Upper lobe of left lung (tissue), 6 donors: ENCODE measurements at regions not wholly inside any gene's neighbourhood (a gene's known extent, or its start where the extent isn't known, plus 50 kb on each side); places are given as distances from the start of the nearest gene placed in this dataset.

ENCODE experiments used
- ATAC-seq, 2 donors: fragments of 200-7000 bp; cut with Tn5 transposase; one replicate each; pipeline ENCODE4 v1.9.1; 2022; ENCODE audit warnings: mild to moderate bottlenecking in 2 of 2, moderate library complexity in 2 of 2; ENCODE audit not compliant: low FRiP score in 2 of 2
- DNase-seq, 2 donors: peaks; one replicate each; pipeline ENCODE4 v3.0.0-alpha.2; 2019 to 2020
- H3K27ac ChIP-seq, 4 donors: fragments of 200-600 bp; sonication (generic); one replicate each; pipeline ENCODE4 v1.5.1; 2016 to 2019
- H3K27me3 ChIP-seq, 4 donors: fragments of 200-600 bp; sonication (generic); one replicate each; pipeline ENCODE4 v1.5.1; 2017 to 2019
- H3K36me3 ChIP-seq, 4 donors: fragments of 200-600 bp; sonication (generic); one replicate each; pipeline ENCODE4 v1.5.1; 2016 to 2019
- H3K4me1 ChIP-seq, 4 donors: fragments of 200-600 bp; sonication (generic); one replicate each; pipeline ENCODE4 v1.5.1; 2018 to 2019
- H3K4me3 ChIP-seq, 4 donors: fragments of 200-600 bp; sonication (generic); one replicate each; pipeline ENCODE4 v1.5.1; 2017 to 2019; ENCODE audit warnings: mild to moderate bottlenecking in 2 of 4, moderate library complexity in 1 of 4
- H3K9me3 ChIP-seq, 4 donors: fragments of 200-600 bp; sonication (generic); one replicate each; pipeline ENCODE4 v1.5.1; 2018 to 2019
- CTCF ChIP-seq, 6 experiments: fragments of 450-650 bp in 4 of 6; fragments of 200-600 bp in 2 of 6; sonication (generic) in 2 of 6; IDR thresholded peaks; one replicate each; pipeline ENCODE4 v1.5.1; 2016 to 2019; ENCODE audit warnings: antibody characterized with exemption in 6 of 6
- EP300 ChIP-seq, 4 donors: sonication (generic); formaldehyde crosslinking; IDR thresholded peaks; one replicate each; pipeline ENCODE4 v1.5.1; 2017; ENCODE audit warnings: antibody characterized with exemption in 4 of 4, control low read depth in 2 of 4
- POLR2A ChIP-seq, 4 donors: fragments of 450-650 bp; IDR thresholded peaks; one replicate each; pipeline ENCODE4 v1.5.1; 2016 to 2017; ENCODE audit warnings: antibody characterized with exemption in 4 of 4, mild to moderate bottlenecking in 2 of 4
- POLR2AphosphoS5 ChIP-seq, 2 donors: sonication (generic); formaldehyde crosslinking; IDR thresholded peaks; one replicate each; pipeline ENCODE4 v1.5.1; 2017; ENCODE audit warnings: antibody characterized with exemption in 2 of 2
- WGBS, 2 donors: methylation state at CpG; one replicate each; pipeline ENCODE4 v1.1.5; 2017 to 2018; 5-methylcytosine and 5-hydroxymethylcytosine counted together
- donor health status: DM: no; HTN: no; CAD: no; lungs with moderate emphysema.
- donor health status: DM: no; HTN: yes; CAD: no; lungs with severe emphysema.

GRCh38 chrX:113222305-113222704 is 381.7 kb upstream of the AMOT start:
- DNase-seq (no peak), ATAC-seq (no peak)
- Histone ChIP-seq H3K27me3 (no peaks in the 10 kb centered on the region), H3K9me3 (peaks cover 0 to under 1% (median 0%) of the 10 kb centered on the region in 4 donors), H3K4me3 (no peak overlapping the region), H3K4me1 (no peaks in the 10 kb centered on the region), H3K36me3 (no peaks in the 10 kb centered on the region), H3K27ac (no peak overlapping the region)
- 54 to 56% methylated on average over 3 of the region's 3 CpGs for WGBS, 2 donors
- TF ChIP-seq POLR2A (IDR thresholded peaks at IDR 0.05) (no peak), EP300 (IDR thresholded peaks at IDR 0.05) (no peak), POLR2AphosphoS5 (IDR thresholded peaks at IDR 0.05) (no peak), CTCF (IDR thresholded peaks at IDR 0.05) (no peak)

GRCh38 chrX:113212052-113212451 is 371.4 kb upstream of the AMOT start:
- Histone ChIP-seq H3K27me3 (no peaks in the 10 kb centered on the region), H3K9me3 (peaks cover 0 to 3% (median 0%) of the 10 kb centered on the region in 4 donors), H3K27ac (no peak overlapping the region), H3K4me3 (no peak overlapping the region), H3K36me3 (no peaks in the 10 kb centered on the region), H3K4me1 (no peaks in the 10 kb centered on the region)
- TF ChIP-seq POLR2A (IDR thresholded peaks at IDR 0.05) (no peak), CTCF (IDR thresholded peaks at IDR 0.05) (no peak), EP300 (IDR thresholded peaks at IDR 0.05) (no peak), POLR2AphosphoS5 (IDR thresholded peaks at IDR 0.05) (no peak)
- 92% methylated on average over 9 of the region's 9 CpGs; no CpG with 5 or more reads in 1 of the 2 donors for WGBS, 2 donors
- no peak for ATAC-seq
- DNase-seq = no peak

- no peaks in the 10 kb centered on the region for H3K36me3 ChIP-seq
- no peak for DNase-seq
- 71 to 86% methylated on average over 1 to 5 of the region's 5 CpGs for WGBS, 2 donors
- H3K9me3 ChIP-seq = no peaks in the 10 kb centered on the region
- H3K4me1 ChIP-seq = no peaks in the 10 kb centered on the region
- no peak overlapping the region for H3K4me3 ChIP-seq
- TF ChIP-seq EP300 (IDR thresholded peaks at IDR 0.05) (no peak), POLR2A (IDR thresholded peaks at IDR 0.05) (no peak), POLR2AphosphoS5 (IDR thresholded peaks at IDR 0.05) (no peak), CTCF (IDR thresholded peaks at IDR 0.05) (no peak)
- H3K27ac ChIP-seq = no peak overlapping the region
- no peak for ATAC-seq
- H3K27me3 ChIP-seq = no peaks in the 10 kb centered on the region
Observed at GRCh38 chrX:113202601-113203000, 362.0 kb upstream of the AMOT start.

GRCh38 chrX:113195949-113196348 is 355.3 kb upstream of the AMOT start:
- 51 to 52% methylated on average over 3 of the region's 3 CpGs for WGBS, 2 donors
- TF ChIP-seq POLR2AphosphoS5 (IDR thresholded peaks at IDR 0.05) = no peak
- no peak for TF ChIP-seq EP300 (IDR thresholded peaks at IDR 0.05)
- no peak for TF ChIP-seq CTCF (IDR thresholded peaks at IDR 0.05)
- no peak for TF ChIP-seq POLR2A (IDR thresholded peaks at IDR 0.05)

GRCh38 chrX:113192418-113192817 is 351.8 kb upstream of the AMOT start:
- no peaks in the 10 kb centered on the region for H3K4me1 ChIP-seq
- H3K9me3 ChIP-seq = peaks cover 0 to 9% (median 0%) of the 10 kb centered on the region in 4 donors
- H3K36me3 ChIP-seq = no peaks in the 10 kb centered on the region
- no peak for DNase-seq
- no peaks in the 10 kb centered on the region for H3K27me3 ChIP-seq
- no peak overlapping the region for H3K4me3 ChIP-seq
- no peak overlapping the region for H3K27ac ChIP-seq
- no peak for TF ChIP-seq EP300 (IDR thresholded peaks at IDR 0.05)
- no peak for TF ChIP-seq CTCF (IDR thresholded peaks at IDR 0.05)
- TF ChIP-seq POLR2A (IDR thresholded peaks at IDR 0.05) = no peak
- no peak for TF ChIP-seq POLR2AphosphoS5 (IDR thresholded peaks at IDR 0.05)
- no peak for ATAC-seq

More at GRCh38 chrX:113195949-113196348, 355.3 kb upstream of the AMOT start:
- no peak for ATAC-seq
- Histone ChIP-seq H3K36me3 (no peaks in the 10 kb centered on the region), H3K27me3 (no peaks in the 10 kb centered on the region), H3K4me3 (no peak overlapping the region), H3K9me3 (peaks cover 0 to 9% (median 0%) of the 10 kb centered on the region in 4 donors), H3K27ac (no peak overlapping the region), H3K4me1 (no peaks in the 10 kb centered on the region)
- DNase-seq = no peak
